Activated T-helper 9 cell treated with anti-CD3 and anti-CD28 coated beads, Interleukin-2, amount 50 U/mL, for 16 hours (primary cell): ENCODE measurements at regions not wholly inside any gene's neighbourhood (a gene's known extent, or its start where the extent isn't known, plus 50 kb on each side); places are given as distances from the start of the nearest gene placed in this dataset.
"Not testable (repeated sequence)": the region's sequence is repeated elsewhere in the genome, so short reads cannot be mapped to it uniquely, and the experiment has no call there.

Source experiments
- DNase-seq: peaks from one replicate; pipeline ENCODE4 v3.0.0-alpha.2; 2020; ENCODE audit warnings: low read depth

DNA sequence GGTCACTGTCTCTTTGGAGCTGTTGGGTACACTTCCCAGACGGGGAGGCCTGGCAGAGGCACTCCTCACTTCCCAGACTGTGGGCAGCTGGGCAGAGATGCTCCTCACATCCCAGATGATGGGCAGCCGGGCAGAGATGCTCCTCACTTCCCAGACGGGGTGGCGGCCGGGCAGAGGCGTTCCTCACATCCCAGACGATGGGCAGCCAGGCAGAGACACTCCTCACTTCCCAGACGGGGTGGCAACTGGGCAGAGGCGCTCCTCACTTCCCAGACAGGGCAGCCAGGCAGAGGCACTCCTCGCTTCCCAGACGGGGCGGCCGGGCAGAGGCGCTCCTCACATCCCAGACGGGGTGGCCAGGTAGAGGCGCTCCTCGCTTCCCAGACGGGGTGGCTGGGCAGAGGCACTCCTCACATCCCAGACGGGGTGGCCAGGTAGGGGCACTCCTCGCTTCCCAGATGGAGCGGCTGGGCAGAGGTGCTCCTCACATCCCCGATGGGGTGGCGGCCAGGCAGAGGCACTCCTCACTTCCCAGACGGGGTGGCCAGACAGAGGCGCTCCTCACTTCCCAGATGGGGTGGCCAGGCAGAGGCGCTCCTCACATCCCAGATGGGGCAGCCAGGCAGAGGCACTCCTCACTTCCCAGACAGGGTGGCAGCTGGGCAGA is 833.1 kb upstream of the RAG2 start:
- not testable (repeated sequence) for DNase-seq

GRCh38 chr11:37422511-37422910 is 824.5 kb upstream of the RAG2 start:
- DNase-seq = no peak

DNA sequence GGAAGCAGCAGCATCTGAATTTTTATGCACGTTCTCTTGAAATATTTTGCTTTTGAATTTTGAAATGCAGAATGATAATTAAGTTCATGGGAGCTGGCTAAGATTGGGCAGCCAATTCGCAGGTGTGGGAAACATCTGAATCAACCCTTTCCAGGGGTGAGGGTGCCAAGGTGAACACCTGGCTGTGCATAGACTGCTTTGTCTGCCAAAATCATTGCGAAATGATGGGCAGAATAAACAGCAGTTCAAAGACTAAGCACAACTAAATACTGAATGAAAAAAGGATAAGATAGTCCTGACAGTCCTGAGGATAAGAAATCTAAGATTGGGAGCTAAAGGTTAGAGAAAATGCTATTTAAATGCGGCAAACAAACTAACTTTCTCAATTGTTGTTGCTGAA is 813.3 kb upstream of the RAG2 start:
- no peak for DNase-seq

- no peak for DNase-seq
These were observed 811.1 kb upstream of the RAG2 start for GRCh38 chr11:37409124-37409523.

GRCh38 chr11:37407461-37407860 is 809.4 kb upstream of the RAG2 start:
- no peak for DNase-seq

DNA sequence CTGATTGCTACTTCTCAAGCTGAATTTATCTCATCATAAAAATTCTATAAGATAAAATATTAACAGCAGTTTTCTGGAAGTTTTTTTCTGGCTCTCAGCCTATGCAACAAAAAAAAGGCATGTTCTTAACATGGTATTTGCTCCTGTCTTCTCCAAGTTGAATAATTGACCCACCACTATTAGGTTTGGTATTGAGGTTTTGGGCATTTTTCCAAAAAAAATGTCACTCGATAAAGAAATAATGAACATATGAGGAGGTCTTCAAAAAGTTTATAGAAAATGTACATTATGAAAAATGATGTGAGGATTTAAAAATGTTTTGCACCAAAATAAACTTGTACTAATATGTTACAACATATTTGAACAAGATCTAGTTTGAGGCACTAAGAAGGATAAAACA is 808.6 kb upstream of the RAG2 start:
- DNase-seq = no peak

GRCh38 chr11:37404231-37404630 is 806.2 kb upstream of the RAG2 start:
- DNase-seq = no peak

- no peak for DNase-seq
These were observed 804.6 kb upstream of the RAG2 start for GRCh38 chr11:37402663-37403062.

GRCh38 chr11:37394236-37394870 is 796.3 kb upstream of the RAG2 start:
- DNase-seq = no peak

DNA sequence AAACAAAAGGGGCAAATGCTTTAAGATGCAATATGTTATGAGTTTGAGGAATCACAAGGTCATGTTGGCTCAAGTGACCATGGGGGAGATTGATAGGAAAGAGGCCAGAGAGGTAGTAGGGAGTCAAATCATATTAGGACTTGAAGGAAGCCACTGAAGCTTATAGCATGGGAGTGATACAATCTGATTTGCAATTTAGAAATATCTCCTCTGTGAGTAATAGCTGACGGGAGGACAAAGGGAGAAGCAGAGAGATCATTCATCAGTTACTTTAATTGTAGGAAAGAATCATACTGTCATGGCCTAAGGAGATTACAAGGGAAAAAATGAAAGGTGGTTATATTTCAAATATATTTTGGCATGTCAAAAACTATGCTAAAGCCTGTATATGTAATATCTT is 793.6 kb upstream of the RAG2 start:
- no peak for DNase-seq

GRCh38 chr11:37390576-37391083 is 792.6 kb upstream of the RAG2 start:
- no peak for DNase-seq

- no peak for DNase-seq
These were observed 780.9 kb upstream of the RAG2 start for GRCh38 chr11:37378958-37379357.

GRCh38 chr11:37372667-37373066 is 774.6 kb upstream of the RAG2 start:
- no peak for DNase-seq

DNA sequence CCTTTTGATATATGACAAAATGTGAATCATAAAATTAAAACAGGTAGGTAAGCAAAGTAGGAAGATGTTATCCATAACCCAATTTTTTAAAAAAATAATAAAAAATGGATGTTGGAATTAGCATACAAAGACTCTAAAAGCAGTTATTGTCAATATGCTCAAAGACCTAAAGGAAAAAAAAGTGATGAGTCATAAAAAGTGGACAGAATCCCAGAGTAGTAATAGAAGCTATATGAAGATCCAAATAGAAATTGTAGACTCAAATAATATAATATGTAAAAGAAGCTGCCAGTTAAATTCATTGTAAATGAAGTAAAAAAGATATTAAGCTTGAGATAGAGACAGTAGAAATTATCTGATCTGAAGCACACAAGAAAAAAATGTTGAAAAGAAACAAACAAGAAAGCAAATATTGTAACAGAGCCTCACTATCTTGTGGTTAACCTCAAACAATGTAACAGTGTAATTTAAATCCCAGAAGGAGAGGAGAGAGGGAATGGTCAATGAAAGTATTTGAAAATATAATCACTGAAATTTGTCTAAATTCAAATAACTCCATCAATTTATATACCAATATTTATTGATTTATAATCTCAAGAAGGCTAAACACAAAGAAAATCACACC is 773.4 kb upstream of the RAG2 start:
- no peak for DNase-seq

- DNase-seq = no peak
These were observed 772.8 kb upstream of the RAG2 start for GRCh38 chr11:37370817-37371216.

- no peak for DNase-seq
These were observed 766.3 kb upstream of the RAG2 start for GRCh38 chr11:37364246-37364839.

DNA sequence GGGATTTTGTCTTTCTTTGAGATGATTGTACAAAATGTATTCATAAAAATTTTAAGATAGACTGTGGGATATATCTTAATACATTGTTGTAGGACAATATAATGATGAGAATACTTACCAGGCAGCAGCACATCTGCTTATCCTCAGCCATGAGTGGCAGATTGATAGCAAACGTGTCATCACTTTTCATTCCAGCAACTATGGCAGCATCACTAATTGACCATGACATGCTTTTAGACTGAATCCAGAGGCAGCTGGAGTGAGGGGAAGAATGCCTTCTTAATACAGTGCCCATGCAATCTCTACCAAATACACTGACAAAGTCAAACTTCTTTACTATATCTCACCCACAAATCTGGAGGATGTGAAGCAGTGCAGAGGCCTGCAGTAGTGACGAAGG is 755.2 kb upstream of the RAG2 start:
- DNase-seq = no peak

GRCh38 chr11:37352485-37352884 is 754.4 kb upstream of the RAG2 start:
- DNase-seq = no peak

GRCh38 chr11:37343290-37343689 is 745.3 kb upstream of the RAG2 start:
- DNase-seq = no peak

GRCh38 chr11:37336401-37336800 is 738.4 kb upstream of the RAG2 start:
- no peak for DNase-seq

- DNase-seq = no peak
These were observed 735.3 kb upstream of the RAG2 start for GRCh38 chr11:37333345-37333744.

GRCh38 chr11:37323843-37324242 is 725.8 kb upstream of the RAG2 start:
- DNase-seq = no peak
